IMR-90 (cell line): ENCODE measurements at regions not wholly inside any gene's neighbourhood (a gene's known extent, or its start where the extent isn't known, plus 50 kb on each side); places are given as distances from the start of the nearest gene placed in this dataset.

Experiments used
- ATAC-seq: fragments of 200-7000 bp; cut with Tn5 transposase; 2 replicates; pipeline ENCODE4 v1.9.1; 2020; ENCODE audit warnings: low read depth, mild to moderate bottlenecking, moderate library complexity
- BruUV-seq: library from RNA; stranded (reverse); fragments of 400-500 nt; replicated peaks from 2 replicates; lab custom pipeline; 2021; lab: Mats Ljungman, UMichigan
- CTCF ChIA-PET: fragments of 300-600 bp; formaldehyde crosslinking; extraction: SDS; loops from one replicate; lab custom pipeline; 2021; ENCODE audit warnings: antibody characterized with exemption; lab: Yijun Ruan, JAX
- POLR2A ChIA-PET: fragments of 300-600 bp; sonication (Branson Sonifier 250); formaldehyde crosslinking; loops from one replicate; lab custom pipeline; 2022; ENCODE audit warnings: antibody characterized with exemption; ENCODE audit not compliant: unreplicated experiment; lab: Charles Lee
- DNase-seq: peaks from one replicate; pipeline ENCODE4 v3.0.0; 2013
- H2AFZ ChIP-seq: replicated peaks from 2 replicates; pipeline ENCODE3; 2013; ENCODE audit warnings: low read length, mild to moderate bottlenecking; ENCODE audit not compliant: poor library complexity
- H2AK5ac ChIP-seq: 2 replicates; pipeline ENCODE4 v1.6.1; 2013; ENCODE audit warnings: low read depth, low read length, inconsistent platforms
- H2AK9ac ChIP-seq: replicated peaks from 2 replicates; pipeline ENCODE3; 2013; ENCODE audit warnings: mild to moderate bottlenecking, low read depth, low read length, moderate library complexity; ENCODE audit not compliant: poor library complexity
- H2BK120ac ChIP-seq: 2 replicates; pipeline ENCODE4 v1.6.1; 2013; ENCODE audit warnings: low read depth, low read length, inconsistent platforms
- H2BK15ac ChIP-seq: 3 replicates; pipeline ENCODE4 v1.6.1; 2013; ENCODE audit warnings: low read depth, low read length, inconsistent platforms
- H2BK20ac ChIP-seq: 2 replicates; pipeline ENCODE4 v1.6.1; 2013; ENCODE audit warnings: low read depth, mild to moderate bottlenecking, inconsistent platforms, low read length, moderate library complexity
- H2BK5ac ChIP-seq: 2 replicates; pipeline ENCODE4 v1.6.1; 2013; ENCODE audit warnings: mild to moderate bottlenecking, low read depth, low read length, inconsistent platforms; ENCODE audit not compliant: poor library complexity, severe bottlenecking
- H3K14ac ChIP-seq: replicated peaks from 2 replicates; pipeline ENCODE4 v1.6.1; 2013; ENCODE audit warnings: low read depth, low read length, inconsistent platforms
- H3K18ac ChIP-seq: 2 replicates; pipeline ENCODE4 v1.6.1; 2013; ENCODE audit warnings: low read depth, low read length, control low read depth
- H3K23ac ChIP-seq: 2 replicates; pipeline ENCODE4 v1.6.1; 2013; ENCODE audit warnings: low read depth, low read length, inconsistent platforms
- H3K27ac ChIP-seq: 2 replicates; pipeline ENCODE4 v1.5.1; 2013; ENCODE audit warnings: mild to moderate bottlenecking, control low read depth, low read length; ENCODE audit not compliant: insufficient read depth
- H3K27me3 ChIP-seq: 2 replicates; pipeline ENCODE4 v1.6.1; 2013; ENCODE audit warnings: low read length; ENCODE audit not compliant: control insufficient read depth, insufficient read depth
- H3K36me3 ChIP-seq: 2 replicates; pipeline ENCODE4 v1.6.1; 2013; ENCODE audit warnings: low read length, mixed read lengths; ENCODE audit not compliant: control insufficient read depth, insufficient read depth
- H3K4ac ChIP-seq: 2 replicates; pipeline ENCODE4 v1.6.1; 2013; ENCODE audit warnings: low read depth, low read length, inconsistent platforms
- H3K4me1 ChIP-seq: 2 replicates; pipeline ENCODE4 v1.6.1; 2013; ENCODE audit warnings: low read length, mixed read lengths; ENCODE audit not compliant: control insufficient read depth, insufficient read depth
- H3K4me2 ChIP-seq: 2 replicates; pipeline ENCODE4 v1.6.1; 2013; ENCODE audit warnings: low read depth, mild to moderate bottlenecking, control low read depth, low read length, moderate library complexity
- H3K4me3 ChIP-seq: 2 replicates; pipeline ENCODE4 v1.5.1; 2013; ENCODE audit warnings: low read depth, mild to moderate bottlenecking, control low read depth, low read length, moderate library complexity; ENCODE audit not compliant: insufficient read depth
- H3K56ac ChIP-seq: 2 replicates; pipeline ENCODE4 v1.6.1; 2013; ENCODE audit warnings: low read length, inconsistent platforms; ENCODE audit not compliant: insufficient read depth; ENCODE audit errors: extremely low read depth
- H3K79me1 ChIP-seq, 2 experiments: 2 replicates each; pipeline ENCODE4 v1.6.1; 2013; ENCODE audit warnings: low read length in 2 of 2, inconsistent platforms in 1 of 2, low read depth in 1 of 2
- H3K9ac ChIP-seq: 2 replicates; pipeline ENCODE4 v1.6.1; 2013; ENCODE audit warnings: low read depth, low read length, control low read depth
- H3K9me1 ChIP-seq: 2 replicates; pipeline ENCODE4 v1.6.1; 2013; ENCODE audit warnings: low read length, inconsistent platforms; ENCODE audit not compliant: insufficient read depth
- H3K9me3 ChIP-seq: 2 replicates; pipeline ENCODE4 v1.6.1; 2013; ENCODE audit warnings: low read length; ENCODE audit not compliant: control insufficient read depth, insufficient read depth
- H4K20me1 ChIP-seq: 2 replicates; pipeline ENCODE4 v1.6.1; 2013; ENCODE audit warnings: low read length, inconsistent platforms; ENCODE audit not compliant: insufficient read depth
- H4K5ac ChIP-seq: 2 replicates; pipeline ENCODE4 v1.6.1; 2013; ENCODE audit warnings: mild to moderate bottlenecking, low read depth, low read length, control low read depth
- H4K8ac ChIP-seq, 2 experiments: 2 replicates each; pipeline ENCODE4 v1.6.1; 2013; ENCODE audit warnings: low read depth in 2 of 2, low read length in 2 of 2, control low read depth in 1 of 2, inconsistent platforms in 1 of 2
- H4K91ac ChIP-seq: 2 replicates; pipeline ENCODE4 v1.6.1; 2013; ENCODE audit warnings: low read depth, low read length, inconsistent platforms; ENCODE audit not compliant: insufficient read depth
- CTCF ChIP-seq: conservative IDR thresholded peaks from 2 replicates; pipeline ENCODE4 v1.5.1; 2012; ENCODE audit warnings: mild to moderate bottlenecking, low read depth, low read length, improper control_type of control experiment
- ELK1 ChIP-seq: fragments of 150-350 bp; IDR thresholded peaks from 2 replicates; pipeline ENCODE4 v1.6.1; 2016; ENCODE audit warnings: low read depth, mild to moderate bottlenecking, low read length, moderate library complexity, borderline replicate concordance
- MAZ ChIP-seq: IDR thresholded peaks from 2 replicates; pipeline ENCODE4 v1.6.1; 2012; ENCODE audit warnings: low read depth, mild to moderate bottlenecking, low read length, improper control_type of control experiment, moderate library complexity, borderline replicate concordance
- NFE2L2 ChIP-seq: fragments of 150-350 bp; IDR thresholded peaks from 2 replicates; pipeline ENCODE4 v1.6.1; 2016; ENCODE audit warnings: low read depth, mild to moderate bottlenecking, low read length
- RCOR1 ChIP-seq: IDR thresholded peaks from 2 replicates; pipeline ENCODE4 v1.6.1; 2012; ENCODE audit warnings: mild to moderate bottlenecking, low read length, improper control_type of control experiment; ENCODE audit not compliant: insufficient replicate concordance
- USF2 ChIP-seq: fragments of 150-350 bp; IDR thresholded peaks from 2 replicates; pipeline ENCODE4 v1.6.1; 2017; ENCODE audit warnings: mild to moderate bottlenecking, antibody characterized with exemption, low read length, low read depth
- WGBS, 2 experiments: methylation state at CpG; one replicate each; pipeline versions ENCODE4 v1.1.5 to v1.1.7; 2013; ENCODE audit warnings: missing lambda C conversion rate in 2 of 2; ENCODE audit not compliant: insufficient read length in 1 of 2; ENCODE audit errors: extremely low coverage in 2 of 2; 5-methylcytosine and 5-hydroxymethylcytosine counted together
- dilution Hi-C: fragments of 300-500 bp; cut with HindIII; formaldehyde crosslinking; loops from one replicate; pipeline ENCODE4 v1.14.3; 2018; ENCODE audit warnings: low sequenced_read_pairs; ENCODE audit not compliant: unreplicated experiment
- in situ Hi-C: fragments of 300-500 bp; cut with MboI; formaldehyde crosslinking; loops from 3 replicates; pipeline ENCODE4 v1.14.3; 2019; ENCODE audit warnings: low sequenced_read_pairs, inconsistent platforms, mixed read lengths
- intact Hi-C: fragments of 100-400 bp; cut with micrococcal nuclease; formaldehyde crosslinking; loops from 2 replicates; pipeline ENCODE4 v1.10.0; 2022

- Histone ChIP-seq H3K4me1 (no peaks in the 10 kb centered on the region), H2BK15ac (no peak overlapping the region), H3K27me3 (no peaks in the 10 kb centered on the region), H3K4ac (no peak overlapping the region), H3K36me3 (no peaks in the 10 kb centered on the region), H2BK120ac (no peak overlapping the region), H3K9ac (no peak overlapping the region), H3K79me1 (no peaks in the 10 kb centered on the region), H3K9me3 (no peaks in the 10 kb centered on the region), H3K4me2 (no peak overlapping the region), H4K91ac (no peak overlapping the region), H4K20me1 (no peaks in the 10 kb centered on the region), H2AFZ (no peak overlapping the region), H3K18ac (no peak overlapping the region), H2AK9ac (no peak overlapping the region), H3K27ac (no peak overlapping the region), H2BK5ac (no peak overlapping the region), H4K5ac (no peak overlapping the region), H3K4me3 (no peak overlapping the region), H3K14ac (no peak overlapping the region), H2BK20ac (no peak overlapping the region), H4K8ac (no peak overlapping the region), H3K9me1 (no peaks in the 10 kb centered on the region), H3K56ac (no peak overlapping the region), H3K23ac (no peak overlapping the region), H2AK5ac (no peak overlapping the region)
- no peak for ATAC-seq
- intact Hi-C loops: no loop called here
- no peak for TF ChIP-seq NFE2L2
- no peak for TF ChIP-seq USF2
- no peak for TF ChIP-seq MAZ
- TF ChIP-seq ELK1: no peak
- no peak for TF ChIP-seq CTCF
- TF ChIP-seq RCOR1: no peak
- BruUV-seq: no TSS peak
- dilution Hi-C loops: no loop called here
- WGBS, 2 experiments: 22% methylated on average over 1 of the region's 2 CpGs; no CpG with 5 or more reads in 1 of the 2 experiments
- ChIA-PET POLR2A (no interaction called here), CTCF (no interaction called here)
- in situ Hi-C loops: no loop called here
- no peak for DNase-seq
These were observed 116.9 kb downstream of the CCNA1 start for GRCh38 chr13:36549126-36549702.
